HepG2 (cell line): ENCODE measurements at regions not wholly inside any gene's neighbourhood (a gene's known extent, or its start where the extent isn't known, plus 50 kb on each side); places are given as distances from the start of the nearest gene placed in this dataset.

Experiments used
- ATAC-seq: fragments of 200-7000 bp; cut with Tn5 transposase; 3 replicates; pipeline ENCODE4 v1.9.1; 2020; ENCODE audit warnings: mild to moderate bottlenecking, moderate library complexity
- BruUV-seq: library from RNA; stranded (reverse); fragments of 400-500 nt; replicated peaks from 2 replicates; lab custom pipeline; 2021; lab: Mats Ljungman, UMichigan
- CTCF ChIA-PET: fragments of 300-600 bp; formaldehyde crosslinking; extraction: SDS; loops from one replicate; lab custom pipeline; 2021; ENCODE audit warnings: low total read pairs, inconsistent platforms, low intra/inter-chr PET ratio; lab: Yijun Ruan, JAX
- POLR2A ChIA-PET: fragments of 350-600 bp; sonication (Branson Sonifier 250); formaldehyde crosslinking; loops from one replicate; lab custom pipeline; 2020; ENCODE audit warnings: antibody characterized with exemption, inconsistent platforms; lab: Yijun Ruan, JAX
- DNase-seq: peaks from one replicate; pipeline ENCODE4 v3.0.0-alpha.2; 2015; ENCODE audit warnings: low spot score
- FAIRE-seq: peaks from 3 replicates; lab custom pipeline; 2011; peaks lifted over from hg19 to GRCh38; lab: Jason Lieb, UNC
- H2AFZ ChIP-seq: one replicate; pipeline ENCODE4 v1.6.1; 2011; ENCODE audit warnings: low read length, inconsistent platforms
- H3K27ac ChIP-seq: fragments of 300-600 bp; 3 replicates; pipeline ENCODE4 v1.8.0; 2011; ENCODE audit warnings: mixed run types, mild to moderate bottlenecking, mixed read lengths, low read length, inconsistent platforms; ENCODE audit not compliant: insufficient read depth; ENCODE audit errors: extremely low read length
- H3K27me3 ChIP-seq, 2 experiments: fragments of 200-600 bp in 1 of 2; 2 replicates in 1 of 2; 3 replicates in 1 of 2; pipeline versions ENCODE4 v1.6.0 to v1.8.0; 2011; ENCODE audit warnings: low read length in 2 of 2, mild to moderate bottlenecking in 2 of 2, moderate library complexity in 2 of 2, inconsistent platforms in 1 of 2; ENCODE audit not compliant: insufficient read depth in 2 of 2, control insufficient read depth in 1 of 2
- H3K36me3 ChIP-seq, 2 experiments: fragments of 200-600 bp in 1 of 2; replicated peaks in 1 of 2; 2 replicates in 1 of 2; 3 replicates in 1 of 2; pipeline versions ENCODE4 v1.5.1 to v1.8.0; 2011; ENCODE audit warnings: low read length in 2 of 2, inconsistent platforms in 1 of 2; ENCODE audit not compliant: insufficient read depth in 2 of 2, control insufficient read depth in 1 of 2
- H3K4me1 ChIP-seq: 2 replicates; pipeline ENCODE4 v1.5.1; 2012; ENCODE audit warnings: low read length, inconsistent platforms; ENCODE audit not compliant: insufficient read depth
- H3K4me2 ChIP-seq: 2 replicates; pipeline ENCODE4 v1.6.0; 2011; ENCODE audit warnings: low read depth, low read length, inconsistent platforms
- H3K4me3 ChIP-seq, 3 experiments: fragments of 200-600 bp in 1 of 3; sonication (generic), shearing (Covaris generic) in 1 of 3; replicated peaks in 1 of 3; 2 replicates each; pipeline ENCODE4 v1.5.1; 2011 to 2016; ENCODE audit warnings: low read length in 3 of 3, inconsistent platforms in 2 of 3, low read depth in 2 of 3, mild to moderate bottlenecking in 2 of 3, control low read depth in 1 of 3, mixed read lengths in 1 of 3; ENCODE audit not compliant: insufficient read depth in 1 of 3
- H3K79me2 ChIP-seq: one replicate; pipeline ENCODE4 v1.6.1; 2011; ENCODE audit warnings: low read length, inconsistent platforms; ENCODE audit not compliant: insufficient read depth
- H3K9ac ChIP-seq: 2 replicates; pipeline ENCODE4 v1.6.0; 2011; ENCODE audit warnings: mild to moderate bottlenecking, low read depth, low read length, inconsistent platforms; ENCODE audit not compliant: insufficient read depth
- H3K9me3 ChIP-seq: 2 replicates; pipeline ENCODE4 v1.5.1; 2012; ENCODE audit warnings: mild to moderate bottlenecking, low read length
- H4K20me1 ChIP-seq: 2 replicates; pipeline ENCODE4 v1.6.0; 2011; ENCODE audit warnings: inconsistent platforms, mild to moderate bottlenecking, low read length, moderate library complexity; ENCODE audit not compliant: insufficient read depth
- CEBPZ ChIP-seq: IDR thresholded peaks from 2 replicates; pipeline ENCODE4 v1.6.1; 2012; ENCODE audit warnings: low read length, improper control_type of control experiment
- MATR3 ChIP-seq: sonication (generic); formaldehyde crosslinking; IDR thresholded peaks from 2 replicates; pipeline ENCODE4 v1.4.0; 2020; ENCODE audit warnings: missing genetic modification reagents
- NFRKB ChIP-seq: fragments of 450-650 bp; IDR thresholded peaks from 2 replicates; pipeline ENCODE4 v1.6.1; 2017
- NRL ChIP-seq: sonication (generic); formaldehyde crosslinking; IDR thresholded peaks from 2 replicates; pipeline ENCODE4 v1.5.0; 2020; ENCODE audit warnings: missing genetic modification reagents, mild to moderate bottlenecking, moderate library complexity, borderline replicate concordance
- PAXIP1 ChIP-seq: sonication (generic); formaldehyde crosslinking; conservative IDR thresholded peaks from 2 replicates; pipeline ENCODE4 v1.4.0; 2020; ENCODE audit warnings: mild to moderate bottlenecking, missing genetic modification reagents, moderate library complexity
- POLR2AphosphoS5 ChIP-seq: IDR thresholded peaks from 2 replicates; pipeline ENCODE4 v1.6.1; 2012; ENCODE audit warnings: low read depth, low read length
- REXO4 ChIP-seq: sonication (generic); formaldehyde crosslinking; IDR thresholded peaks from 2 replicates; pipeline ENCODE4 v1.8.0; 2022; ENCODE audit warnings: missing genetic modification reagents, mild to moderate bottlenecking, borderline replicate concordance
- SALL1 ChIP-seq: sonication (generic); formaldehyde crosslinking; IDR thresholded peaks from 2 replicates; pipeline ENCODE4 v1.8.0; 2022; ENCODE audit warnings: mild to moderate bottlenecking, missing genetic modification reagents
- ZNF274 ChIP-seq: sonication (generic); formaldehyde crosslinking; IDR thresholded peaks from 2 replicates; pipeline ENCODE4 v1.5.1; 2020; ENCODE audit warnings: mild to moderate bottlenecking, missing genetic modification reagents
- ZNF276 ChIP-seq: sonication (generic); formaldehyde crosslinking; IDR thresholded peaks from 2 replicates; pipeline ENCODE4 v1.4.0; 2020; ENCODE audit warnings: mild to moderate bottlenecking, low read depth, missing genetic modification reagents
- ZNF761 ChIP-seq: sonication (generic); formaldehyde crosslinking; conservative IDR thresholded peaks from 2 replicates; pipeline ENCODE4 v1.4.0; 2020; ENCODE audit warnings: mild to moderate bottlenecking, missing genetic modification reagents
- WGBS: methylation state at CpG from one replicate; pipeline ENCODE4 v1.1.6; 2017; ENCODE audit warnings: low lambda C conversion rate; 5-methylcytosine and 5-hydroxymethylcytosine counted together
- in situ Hi-C: cut with HindIII; loops from 2 replicates; pipeline ENCODE4 v1.10.0; 2017; ENCODE audit warnings: low pct_unique_long_range_greater_than_20kb; ENCODE audit not compliant: extremely low pct_ligation_motif_present
- intact Hi-C: fragments of 100-400 bp; cut with micrococcal nuclease; formaldehyde crosslinking; loops from one replicate; pipeline ENCODE4 v1.10.0; 2022; ENCODE audit not compliant: unreplicated experiment

- BruUV-seq, result no TSS peak
- WGBS, result 19% methylated on average over 1 of the region's 1 CpG
- Histone ChIP-seq H2AFZ (no peak overlapping the region), H3K27ac (no peak overlapping the region), H3K79me2 (no peaks in the 10 kb centered on the region), H3K36me3 (no peaks in the 10 kb centered on the region), H3K9ac (no peak overlapping the region), H3K27me3 (peaks cover 0 to 5% of the 10 kb centered on the region in 2 experiments; a peak in 1 of 5 replicates), H4K20me1 (no peaks in the 10 kb centered on the region), H3K4me2 (no peak overlapping the region), H3K4me3 (no peak overlapping the region), H3K4me1 (no peaks in the 10 kb centered on the region)
- ATAC-seq, result no peak
- POLR2A ChIA-PET, result no interaction called here
- no peak for FAIRE-seq
- in situ Hi-C loops, result no loop called here
- intact Hi-C loops, result no loop called here
- CTCF ChIA-PET, result no interaction called here
- TF ChIP-seq SALL1, result no peak
- TF ChIP-seq ZNF276 (CRISPR knock-in tag), result no peak
- TF ChIP-seq ZNF274 (CRISPR knock-in tag), result no peak
- no peak for TF ChIP-seq NRL
- no peak for TF ChIP-seq PAXIP1 (CRISPR knock-in tag)
- TF ChIP-seq NFRKB, result no peak
- TF ChIP-seq POLR2AphosphoS5, result no peak
- no peak for TF ChIP-seq REXO4 (CRISPR knock-in tag)
- no peak for TF ChIP-seq MATR3
- no peak for TF ChIP-seq CEBPZ
- no peak for TF ChIP-seq ZNF761
- TF ChIP-seq, all 625 proteins: peak for 0
- no peaks in the 10 kb centered on the region for H3K9me3 ChIP-seq
- DNase-seq, result no peak
Measured at GRCh38 chr7:131787101-131787500, 230.7 kb upstream of the PODXL start.
